Progenitor cell of endocrine pancreas (in vitro differentiated cells): ENCODE measurements at regions not wholly inside any gene's neighbourhood (a gene's known extent, or its start where the extent isn't known, plus 50 kb on each side); places are given as distances from the start of the nearest gene placed in this dataset.

Experiments used
- DNase-seq: peaks from one replicate; pipeline ENCODE4 v3.0.0; 2021; ENCODE audit warnings: low spot score; ENCODE audit not compliant: unreplicated experiment
- H3K27ac Mint-ChIP-seq: 2 replicates; pipeline ENCODE4 v1.8.0; 2021; ENCODE audit warnings: mild to moderate bottlenecking, moderate library complexity, mixed read lengths
- H3K27me3 Mint-ChIP-seq: 2 replicates; pipeline ENCODE4 v1.8.0; 2021; ENCODE audit warnings: mixed read lengths
- H3K36me3 Mint-ChIP-seq: 2 replicates; pipeline ENCODE4 v1.8.0; 2022; ENCODE audit warnings: mixed read lengths; ENCODE audit not compliant: insufficient read depth
- H3K4me1 Mint-ChIP-seq: 2 replicates; pipeline ENCODE4 v1.8.0; 2021; ENCODE audit warnings: low read depth, mixed read lengths
- H3K4me3 Mint-ChIP-seq: 2 replicates; pipeline ENCODE4 v1.8.0; 2021; ENCODE audit warnings: low read depth, mild to moderate bottlenecking, moderate library complexity, mixed read lengths
- H3K9me3 Mint-ChIP-seq: 2 replicates; pipeline ENCODE4 v1.8.0; 2021; ENCODE audit warnings: low read depth, mixed read lengths
- TF ChIP-seq, protein P1 (sequence below): fragments of 200-600 bp; sonication (generic); IDR thresholded peaks from one replicate; pipeline ENCODE4 v1.5.0; 2021; ENCODE audit warnings: antibody characterized with exemption, mild to moderate bottlenecking; ENCODE audit not compliant: unreplicated experiment

DNA sequence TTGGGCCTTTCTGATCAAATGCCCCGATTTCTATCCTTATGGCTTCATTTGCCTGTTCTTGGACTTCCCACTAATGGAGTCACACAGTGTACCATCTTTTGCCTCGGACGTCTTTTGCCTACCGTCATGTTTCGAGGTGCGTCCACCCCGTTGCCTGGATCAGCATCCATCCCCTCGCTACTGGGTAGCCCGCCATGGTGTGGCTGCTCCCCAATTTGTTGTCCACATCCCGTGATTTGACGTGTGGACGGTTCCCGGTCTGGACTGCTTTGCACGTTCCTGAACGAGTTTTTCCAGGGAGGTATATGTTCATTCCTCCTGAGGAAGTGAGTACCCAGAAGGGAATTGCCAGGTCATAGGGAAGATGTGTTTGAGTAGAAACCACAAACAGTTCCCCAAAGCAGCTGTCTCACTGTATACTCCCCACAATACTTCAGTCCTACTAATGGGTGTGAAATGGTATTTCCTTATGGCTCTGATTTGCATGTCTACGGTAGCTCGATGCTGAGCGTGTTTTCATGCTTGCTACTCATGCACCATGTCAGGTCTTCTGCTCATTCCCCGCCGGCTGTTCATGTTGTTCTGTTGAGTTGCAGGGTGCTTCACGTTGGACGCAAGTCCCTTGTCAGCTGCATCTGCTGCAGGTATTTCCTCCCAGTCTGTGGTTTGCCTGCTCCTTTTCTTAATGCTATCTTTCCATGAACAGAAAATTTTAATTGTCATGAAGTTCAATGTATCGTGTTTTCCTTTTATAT, 86.8 kb upstream of the AFDN start:
- Mint-ChIP-seq H3K36me3 (peaks cover 2% of the 10 kb centered on the region), H3K9me3 (peaks cover 3% of the 10 kb centered on the region), H3K4me1 (peaks cover 19% of the 10 kb centered on the region), H3K27me3 (no peaks in the 10 kb centered on the region), H3K4me3 (no peak overlapping the region), H3K27ac (no peak overlapping the region)
- TF ChIP-seq, protein P1, sequence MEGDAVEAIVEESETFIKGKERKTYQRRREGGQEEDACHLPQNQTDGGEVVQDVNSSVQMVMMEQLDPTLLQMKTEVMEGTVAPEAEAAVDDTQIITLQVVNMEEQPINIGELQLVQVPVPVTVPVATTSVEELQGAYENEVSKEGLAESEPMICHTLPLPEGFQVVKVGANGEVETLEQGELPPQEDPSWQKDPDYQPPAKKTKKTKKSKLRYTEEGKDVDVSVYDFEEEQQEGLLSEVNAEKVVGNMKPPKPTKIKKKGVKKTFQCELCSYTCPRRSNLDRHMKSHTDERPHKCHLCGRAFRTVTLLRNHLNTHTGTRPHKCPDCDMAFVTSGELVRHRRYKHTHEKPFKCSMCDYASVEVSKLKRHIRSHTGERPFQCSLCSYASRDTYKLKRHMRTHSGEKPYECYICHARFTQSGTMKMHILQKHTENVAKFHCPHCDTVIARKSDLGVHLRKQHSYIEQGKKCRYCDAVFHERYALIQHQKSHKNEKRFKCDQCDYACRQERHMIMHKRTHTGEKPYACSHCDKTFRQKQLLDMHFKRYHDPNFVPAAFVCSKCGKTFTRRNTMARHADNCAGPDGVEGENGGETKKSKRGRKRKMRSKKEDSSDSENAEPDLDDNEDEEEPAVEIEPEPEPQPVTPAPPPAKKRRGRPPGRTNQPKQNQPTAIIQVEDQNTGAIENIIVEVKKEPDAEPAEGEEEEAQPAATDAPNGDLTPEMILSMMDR, result no peak
- DNase-seq, result no peak

DNA sequence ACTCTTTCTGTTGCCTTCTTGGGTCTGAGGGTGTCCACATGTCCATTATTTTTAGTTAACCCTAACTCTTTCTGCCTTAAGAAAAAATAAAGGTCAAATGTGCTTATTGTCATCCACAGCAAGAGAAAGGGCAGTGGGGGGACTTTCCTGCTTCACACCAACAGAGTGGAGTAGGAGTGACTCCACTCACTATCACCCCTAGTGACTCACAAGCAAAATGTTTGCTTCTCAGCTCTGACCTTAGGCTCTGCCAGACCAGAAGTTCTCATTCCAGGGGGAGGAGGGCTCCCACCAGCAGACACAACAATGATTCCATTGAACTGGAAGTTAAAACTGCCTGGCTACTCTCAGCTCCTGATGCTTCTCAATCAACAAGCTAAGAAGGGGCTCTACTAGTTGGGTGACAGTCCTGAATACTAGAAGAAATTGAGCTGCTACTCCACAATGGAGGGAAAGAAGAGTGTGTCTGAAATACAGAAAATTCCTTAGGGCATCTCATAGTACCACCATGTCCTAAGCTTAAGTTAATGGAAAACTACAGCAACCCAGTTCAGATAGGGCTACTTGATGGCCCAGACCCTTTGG, 83.9 kb upstream of the AFDN start:
- Mint-ChIP-seq H3K4me3 (no peak overlapping the region), H3K27me3 (no peaks in the 10 kb centered on the region), H3K9me3 (no peaks in the 10 kb centered on the region), H3K4me1 (peaks cover 18% of the 10 kb centered on the region), H3K36me3 (no peaks in the 10 kb centered on the region), H3K27ac (no peak overlapping the region)
- DNase-seq, result no peak
- TF ChIP-seq, protein P1, result no peak

DNA sequence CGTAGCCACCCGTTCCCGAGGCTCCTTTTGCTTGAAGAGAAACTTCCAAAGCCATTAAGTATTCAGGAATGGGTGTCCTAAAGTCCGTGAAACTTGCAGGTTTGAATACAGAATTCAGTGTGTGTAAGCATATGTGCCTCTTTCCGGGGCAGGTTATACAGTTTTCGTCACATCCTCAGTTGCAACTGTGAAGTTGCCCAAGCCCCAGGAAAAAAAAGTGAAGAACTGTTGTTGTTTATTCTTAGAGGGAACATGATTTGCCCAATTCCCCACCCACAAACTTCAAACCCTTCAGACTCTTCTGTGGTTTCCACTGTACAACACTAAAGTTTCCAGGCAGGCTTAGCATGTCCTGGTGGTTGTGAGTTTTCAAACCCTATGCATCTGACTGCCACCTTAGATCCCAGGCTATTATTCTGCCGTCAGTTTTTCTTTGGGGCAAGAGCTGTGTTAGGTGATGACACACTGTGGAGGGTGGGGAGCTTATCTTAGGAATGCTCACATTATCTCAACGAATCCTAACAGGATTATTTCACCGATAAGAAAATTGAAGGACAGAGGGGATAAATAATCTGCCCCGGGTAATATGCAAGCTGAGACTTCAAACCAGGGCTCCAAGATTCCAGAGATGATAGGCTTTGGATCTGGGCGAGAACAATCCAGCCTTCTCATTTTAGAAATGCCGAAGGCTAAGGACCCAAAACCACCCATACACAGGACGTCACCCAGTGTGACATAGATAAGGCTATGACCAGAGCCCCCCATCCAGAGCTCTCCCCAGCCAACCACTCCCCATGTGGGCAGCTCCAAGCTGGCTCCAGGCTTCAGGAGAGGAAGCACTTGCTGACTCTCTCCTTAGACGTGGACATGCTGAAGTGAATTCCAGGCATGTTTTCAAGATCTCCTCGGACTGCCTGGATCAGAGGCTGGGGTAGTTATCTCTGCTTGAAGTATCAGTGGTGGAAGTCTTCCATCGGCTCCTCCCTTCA, 81.7 kb upstream of the AFDN start:
- Mint-ChIP-seq H3K4me3 (no peak overlapping the region), H3K36me3 (no peaks in the 10 kb centered on the region), H3K27ac (no peak overlapping the region), H3K27me3 (no peaks in the 10 kb centered on the region), H3K9me3 (no peaks in the 10 kb centered on the region), H3K4me1 (peaks cover 33% of the 10 kb centered on the region)
- TF ChIP-seq, protein P1, result no peak
- DNase-seq, result no peak

DNA sequence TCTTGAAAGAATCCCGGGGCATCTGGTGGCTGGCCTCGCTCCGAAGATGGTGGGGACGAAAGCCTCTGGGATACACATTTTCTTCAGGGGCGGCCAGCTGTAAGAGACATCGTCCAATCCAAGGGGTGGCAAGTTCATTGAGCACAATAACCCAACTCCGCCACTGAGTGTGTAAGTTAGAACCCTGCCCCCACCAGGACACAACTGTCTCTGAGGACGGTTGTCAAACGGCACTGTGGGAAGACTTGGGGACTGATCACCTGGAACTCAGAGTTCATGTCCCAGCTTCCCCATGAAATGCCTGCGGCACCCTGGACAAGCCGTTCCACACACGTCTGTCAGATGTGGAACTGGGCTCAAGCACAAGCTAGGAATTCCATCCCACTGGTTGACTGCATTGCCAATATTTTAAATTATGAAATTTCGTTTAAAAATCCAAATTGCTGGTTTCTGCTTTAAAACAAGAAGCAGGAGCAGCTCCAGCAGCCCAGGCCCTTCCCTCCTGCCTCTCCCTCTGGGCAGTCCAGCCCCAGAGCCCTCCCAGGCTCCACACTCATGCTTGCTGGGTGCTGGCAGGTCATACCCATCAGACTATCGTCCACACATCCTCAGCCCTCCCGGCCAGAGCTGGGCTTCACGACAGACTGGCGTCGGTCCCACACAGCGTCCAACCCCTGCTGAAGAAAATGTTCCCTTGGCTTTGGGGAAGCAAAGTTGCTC, 80.9 kb upstream of the AFDN start:
- no peak overlapping the region for H3K27ac Mint-ChIP-seq
- H3K36me3 Mint-ChIP-seq, result no peaks in the 10 kb centered on the region
- no peaks in the 10 kb centered on the region for H3K27me3 Mint-ChIP-seq
- peaks cover 42% of the 10 kb centered on the region for H3K4me1 Mint-ChIP-seq
- TF ChIP-seq, protein P1, result no peak
- no peaks in the 10 kb centered on the region for H3K9me3 Mint-ChIP-seq
- DNase-seq, result no peak
- H3K4me3 Mint-ChIP-seq, result no peak overlapping the region
